Bronchial epithelial cell (primary cell): ENCODE measurements at regions not wholly inside any gene's neighbourhood (a gene's known extent, or its start where the extent isn't known, plus 50 kb on each side); places are given as distances from the start of the nearest gene placed in this dataset.

Experiments
- DNase-seq: peaks from one replicate; pipeline ENCODE4 v3.0.0-alpha.2; 2010; ENCODE audit warnings: low read depth
- FAIRE-seq: peaks from 2 replicates; lab custom pipeline; 2011; peaks lifted over from hg19 to GRCh38; lab: Jason Lieb, UNC
- H3K27me3 ChIP-seq: 2 replicates; pipeline ENCODE4 v1.5.1; 2011; ENCODE audit warnings: low read length; ENCODE audit not compliant: control insufficient read depth, insufficient read depth
- H3K36me3 ChIP-seq: 2 replicates; pipeline ENCODE4 v1.5.1; 2011; ENCODE audit warnings: low read length; ENCODE audit not compliant: control insufficient read depth, insufficient read depth
- H3K4me3 ChIP-seq: 2 replicates; pipeline ENCODE4 v1.5.1; 2011; ENCODE audit warnings: mild to moderate bottlenecking, low read depth, low read length, control low read depth
- TF ChIP-seq, protein P1 (sequence below): IDR thresholded peaks from 2 replicates; pipeline ENCODE4 v1.5.1; 2011; ENCODE audit warnings: mild to moderate bottlenecking, moderate library complexity, low read length, control low read depth, inconsistent platforms; ENCODE audit not compliant: insufficient read depth, severe bottlenecking

DNA sequence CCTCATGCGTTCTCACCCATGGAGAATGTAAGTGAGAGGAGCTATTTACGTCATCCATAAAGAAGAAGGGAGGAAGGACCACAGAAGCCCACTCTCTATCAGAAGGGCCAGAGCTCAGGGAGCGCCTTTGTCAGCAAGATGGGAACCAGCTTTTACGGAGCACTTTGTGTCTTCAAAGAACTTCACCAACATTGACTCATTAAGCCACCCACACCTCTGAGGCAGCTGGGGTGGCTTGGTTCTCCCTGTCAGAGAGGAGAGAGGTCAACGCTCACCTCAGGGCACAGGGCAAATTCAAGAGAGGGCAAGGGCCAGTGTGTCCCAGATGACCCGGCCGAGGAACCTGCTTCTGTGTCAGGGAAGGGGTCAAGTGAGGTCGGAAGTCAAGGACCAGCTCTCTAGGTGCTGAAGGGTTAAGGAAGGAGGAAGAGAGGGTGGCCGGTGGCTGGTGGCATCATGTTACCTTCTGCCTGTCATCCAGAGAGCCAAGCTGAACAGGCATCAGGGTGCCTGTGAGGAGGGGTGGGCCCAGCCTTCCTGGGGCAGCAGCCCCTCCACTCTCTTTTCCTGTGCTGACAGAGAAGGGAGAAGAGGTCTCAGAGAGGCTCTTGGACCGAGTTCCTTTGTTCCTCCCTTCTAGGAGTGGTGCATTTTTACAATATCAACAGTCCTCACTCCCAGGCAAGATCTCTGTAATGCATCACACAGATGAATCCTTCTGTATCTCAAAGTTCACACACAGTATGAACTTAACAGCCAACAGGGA, 109.0 kb downstream of the ETS2 start:
- H3K27me3 ChIP-seq = no peaks in the 10 kb centered on the region
- DNase-seq (peak; percentile 63), FAIRE-seq (no peak)
- TF ChIP-seq, protein P1, sequence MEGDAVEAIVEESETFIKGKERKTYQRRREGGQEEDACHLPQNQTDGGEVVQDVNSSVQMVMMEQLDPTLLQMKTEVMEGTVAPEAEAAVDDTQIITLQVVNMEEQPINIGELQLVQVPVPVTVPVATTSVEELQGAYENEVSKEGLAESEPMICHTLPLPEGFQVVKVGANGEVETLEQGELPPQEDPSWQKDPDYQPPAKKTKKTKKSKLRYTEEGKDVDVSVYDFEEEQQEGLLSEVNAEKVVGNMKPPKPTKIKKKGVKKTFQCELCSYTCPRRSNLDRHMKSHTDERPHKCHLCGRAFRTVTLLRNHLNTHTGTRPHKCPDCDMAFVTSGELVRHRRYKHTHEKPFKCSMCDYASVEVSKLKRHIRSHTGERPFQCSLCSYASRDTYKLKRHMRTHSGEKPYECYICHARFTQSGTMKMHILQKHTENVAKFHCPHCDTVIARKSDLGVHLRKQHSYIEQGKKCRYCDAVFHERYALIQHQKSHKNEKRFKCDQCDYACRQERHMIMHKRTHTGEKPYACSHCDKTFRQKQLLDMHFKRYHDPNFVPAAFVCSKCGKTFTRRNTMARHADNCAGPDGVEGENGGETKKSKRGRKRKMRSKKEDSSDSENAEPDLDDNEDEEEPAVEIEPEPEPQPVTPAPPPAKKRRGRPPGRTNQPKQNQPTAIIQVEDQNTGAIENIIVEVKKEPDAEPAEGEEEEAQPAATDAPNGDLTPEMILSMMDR = no peak
- no peak overlapping the region for H3K4me3 ChIP-seq
- H3K36me3 ChIP-seq = no peaks in the 10 kb centered on the region

DNA sequence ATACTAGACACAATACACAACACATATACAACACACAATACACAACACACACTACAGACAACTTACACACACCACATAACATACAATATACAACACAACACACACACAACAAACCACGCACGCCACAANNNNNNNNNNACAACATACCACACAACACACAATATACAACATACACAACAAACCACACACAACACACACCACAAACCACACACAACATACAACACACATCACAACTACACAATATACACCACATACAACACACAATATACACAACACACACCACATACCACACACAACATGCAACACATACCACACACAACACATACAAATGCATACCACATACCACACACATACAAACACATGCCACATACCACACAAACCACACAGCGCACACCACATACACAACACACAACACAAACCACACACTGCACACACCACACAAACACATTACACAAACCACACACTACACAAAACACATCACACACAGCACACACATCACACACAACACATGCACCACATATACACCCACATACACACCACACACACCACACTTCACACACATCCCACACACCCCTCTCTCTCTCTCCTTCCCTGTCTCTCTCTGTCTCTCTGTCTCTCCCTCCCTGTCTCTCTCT, 108.3 kb downstream of the ETS2 start:
- no peaks in the 10 kb centered on the region for H3K36me3 ChIP-seq
- DNase-seq (no peak), FAIRE-seq (peak; percentile 98)
- H3K27me3 ChIP-seq = no peaks in the 10 kb centered on the region
- no peak overlapping the region for H3K4me3 ChIP-seq
- TF ChIP-seq, protein P1 = no peak

DNA sequence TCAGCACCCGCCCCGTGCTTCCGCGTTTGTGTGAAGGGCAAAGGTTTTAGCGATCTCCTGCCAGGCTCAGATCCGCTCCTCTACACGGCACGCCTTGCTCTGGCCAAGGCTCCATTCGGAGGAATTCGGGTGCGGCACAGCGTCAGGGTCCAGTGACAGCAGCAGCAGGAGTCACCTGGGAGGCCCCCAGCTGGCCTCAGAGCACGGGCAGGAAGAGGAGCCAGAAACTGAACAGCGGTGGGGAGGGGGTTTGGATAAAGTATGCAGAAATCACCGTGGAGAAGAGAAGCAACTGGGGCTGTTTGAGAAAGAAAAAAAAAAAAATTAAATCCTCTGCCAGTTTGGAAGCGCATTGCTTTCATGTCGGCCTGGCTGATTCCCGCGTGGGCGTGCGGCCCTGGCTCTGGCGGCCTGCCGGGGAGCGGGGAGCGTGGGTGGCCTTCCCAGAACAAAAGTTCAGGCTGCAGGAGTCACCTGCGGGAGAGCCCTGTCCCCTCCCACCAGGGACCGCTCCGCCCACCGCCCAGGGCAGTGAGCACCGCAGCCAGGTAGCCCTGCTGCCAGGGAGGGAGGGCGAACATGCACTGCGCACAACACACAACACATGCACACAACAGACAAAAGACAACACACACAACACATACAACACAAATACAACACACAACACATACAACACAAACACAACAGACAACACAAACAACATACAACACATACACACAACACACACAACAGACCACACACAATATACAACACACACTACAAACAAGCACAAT, 107.6 kb downstream of the ETS2 start:
- no peaks in the 10 kb centered on the region for H3K27me3 ChIP-seq
- no peaks in the 10 kb centered on the region for H3K36me3 ChIP-seq
- FAIRE-seq = peak; percentile 79
- TF ChIP-seq, protein P1 = no peak
- peak; percentile 85 for DNase-seq
- H3K4me3 ChIP-seq = no peak overlapping the region

DNA sequence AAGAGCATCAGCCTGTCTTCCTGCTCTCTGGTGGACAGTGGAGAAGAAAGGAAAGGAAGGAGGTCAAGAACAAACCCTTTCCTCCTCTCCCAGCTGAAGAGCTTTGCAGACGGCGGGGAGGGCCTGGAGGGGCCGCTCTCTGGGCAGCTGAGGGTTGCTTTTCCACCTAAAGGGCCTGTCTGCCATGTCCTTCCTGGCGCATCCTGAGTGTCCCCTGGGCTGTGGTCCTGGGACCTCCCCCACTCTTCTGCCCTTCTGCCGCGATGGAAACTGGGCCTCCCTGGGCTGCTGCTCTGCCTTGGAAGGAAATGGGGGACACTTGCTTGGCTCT, 107.0 kb downstream of the ETS2 start:
- no peak for DNase-seq
- FAIRE-seq = no peak
- Histone ChIP-seq H3K27me3 (no peaks in the 10 kb centered on the region), H3K4me3 (no peak overlapping the region), H3K36me3 (no peaks in the 10 kb centered on the region)
- TF ChIP-seq, protein P1 = no peak

DNA sequence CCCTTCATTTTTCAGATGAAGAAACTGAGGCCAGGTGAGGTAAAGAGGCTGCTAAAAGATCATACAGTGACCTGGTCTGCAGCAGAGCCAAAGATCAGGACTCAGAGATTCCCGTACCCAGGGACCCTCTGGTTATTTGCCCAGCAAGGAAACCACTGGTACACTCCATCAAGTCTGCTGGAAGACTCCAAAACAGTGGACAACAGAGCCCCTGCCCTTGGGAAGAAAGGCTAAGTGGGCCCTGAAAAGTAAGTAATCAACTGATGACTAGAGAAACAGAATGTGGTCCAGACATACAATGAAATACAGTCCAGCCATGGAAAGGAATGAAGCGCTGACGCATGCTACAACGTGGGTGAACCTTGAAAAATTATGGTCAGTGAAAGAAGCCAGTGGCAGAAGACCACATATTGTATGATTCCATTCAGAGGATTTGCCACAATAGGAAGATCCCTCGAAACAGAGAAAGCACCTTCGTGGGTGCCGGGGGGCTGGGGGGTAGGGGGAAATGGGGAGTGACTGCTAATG, 106.4 kb downstream of the ETS2 start:
- DNase-seq = no peak
- FAIRE-seq = no peak
- Histone ChIP-seq H3K36me3 (no peaks in the 10 kb centered on the region), H3K4me3 (no peak overlapping the region), H3K27me3 (no peaks in the 10 kb centered on the region)
- TF ChIP-seq, protein P1 = no peak
